22Rv1 (cell line): ENCODE measurements at regions not wholly inside any gene's neighbourhood (a gene's known extent, or its start where the extent isn't known, plus 50 kb on each side); places are given as distances from the start of the nearest gene placed in this dataset.

Experiments used
- ZFX ChIP-seq: fragments of 450-650 bp; IDR thresholded peaks from 2 replicates; pipeline ENCODE4 v1.6.1; 2017; ENCODE audit warnings: antibody characterized with exemption, borderline replicate concordance
- TF ChIP-seq, protein P1 (sequence below): fragments of 450-650 bp; IDR thresholded peaks from 2 replicates; pipeline ENCODE4 v1.5.1; 2017; ENCODE audit warnings: mild to moderate bottlenecking

- TF ChIP-seq, protein P1, sequence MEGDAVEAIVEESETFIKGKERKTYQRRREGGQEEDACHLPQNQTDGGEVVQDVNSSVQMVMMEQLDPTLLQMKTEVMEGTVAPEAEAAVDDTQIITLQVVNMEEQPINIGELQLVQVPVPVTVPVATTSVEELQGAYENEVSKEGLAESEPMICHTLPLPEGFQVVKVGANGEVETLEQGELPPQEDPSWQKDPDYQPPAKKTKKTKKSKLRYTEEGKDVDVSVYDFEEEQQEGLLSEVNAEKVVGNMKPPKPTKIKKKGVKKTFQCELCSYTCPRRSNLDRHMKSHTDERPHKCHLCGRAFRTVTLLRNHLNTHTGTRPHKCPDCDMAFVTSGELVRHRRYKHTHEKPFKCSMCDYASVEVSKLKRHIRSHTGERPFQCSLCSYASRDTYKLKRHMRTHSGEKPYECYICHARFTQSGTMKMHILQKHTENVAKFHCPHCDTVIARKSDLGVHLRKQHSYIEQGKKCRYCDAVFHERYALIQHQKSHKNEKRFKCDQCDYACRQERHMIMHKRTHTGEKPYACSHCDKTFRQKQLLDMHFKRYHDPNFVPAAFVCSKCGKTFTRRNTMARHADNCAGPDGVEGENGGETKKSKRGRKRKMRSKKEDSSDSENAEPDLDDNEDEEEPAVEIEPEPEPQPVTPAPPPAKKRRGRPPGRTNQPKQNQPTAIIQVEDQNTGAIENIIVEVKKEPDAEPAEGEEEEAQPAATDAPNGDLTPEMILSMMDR: no peak
- no peak for TF ChIP-seq ZFX
Observed at GRCh38 chr12:33752854-33753253, 269.4 kb upstream of the ALG10 start.
